MM.1S (cell line): ENCODE measurements at regions not wholly inside any gene's neighbourhood (a gene's known extent, or its start where the extent isn't known, plus 50 kb on each side); places are given as distances from the start of the nearest gene placed in this dataset.

Experiments
- DNase-seq: peaks from one replicate; pipeline ENCODE4 v3.0.0-alpha.2; 2015
- H2AFZ ChIP-seq: fragments of 300-600 bp; sonication (generic); 2 replicates; pipeline ENCODE4 v1.6.0; 2016; ENCODE audit warnings: antibody characterized with exemption, low read length
- H3F3A ChIP-seq: fragments of 300-600 bp; sonication (generic); 2 replicates; pipeline ENCODE4 v1.6.1; 2016; ENCODE audit warnings: mild to moderate bottlenecking, antibody characterized with exemption, low read length, moderate library complexity, mixed read lengths; ENCODE audit not compliant: insufficient read depth
- H3K27ac ChIP-seq: fragments of 300-600 bp; sonication (generic); 2 replicates; pipeline ENCODE4 v1.5.1; 2016; ENCODE audit warnings: mild to moderate bottlenecking, low read length
- H3K27me3 ChIP-seq: fragments of 300-600 bp; sonication (generic); replicated peaks from 2 replicates; pipeline ENCODE4 v1.6.0; 2016; ENCODE audit warnings: low read length; ENCODE audit not compliant: insufficient read depth
- H3K36me3 ChIP-seq: fragments of 300-600 bp; sonication (generic); replicated peaks from 2 replicates; pipeline ENCODE4 v1.6.1; 2016; ENCODE audit warnings: mild to moderate bottlenecking, low read length, mixed read lengths; ENCODE audit not compliant: insufficient read depth
- H3K4me1 ChIP-seq: fragments of 300-600 bp; sonication (generic); 2 replicates; pipeline ENCODE4 v1.6.1; 2016; ENCODE audit warnings: low read length, mixed read lengths
- H3K4me2 ChIP-seq: fragments of 300-600 bp; sonication (generic); 2 replicates; pipeline ENCODE4 v1.6.0; 2016; ENCODE audit warnings: low read depth, low read length
- H3K4me3 ChIP-seq: fragments of 300-600 bp; sonication (generic); 2 replicates; pipeline ENCODE4 v1.5.1; 2016; ENCODE audit warnings: low read length, mixed read lengths
- H3K79me2 ChIP-seq: fragments of 300-600 bp; sonication (generic); 2 replicates; pipeline ENCODE4 v1.6.1; 2016; ENCODE audit warnings: mixed run types, low read length, mixed read lengths
- H3K9ac ChIP-seq: fragments of 300-600 bp; sonication (generic); 2 replicates; pipeline ENCODE4 v1.6.1; 2016; ENCODE audit warnings: low read length, mixed read lengths
- H3K9me2 ChIP-seq: fragments of 300-600 bp; sonication (generic); replicated peaks from 2 replicates; pipeline ENCODE4 v1.6.1; 2016; ENCODE audit warnings: mild to moderate bottlenecking, low read length, mixed read lengths; ENCODE audit not compliant: insufficient read depth
- H3K9me3 ChIP-seq: fragments of 300-600 bp; sonication (generic); replicated peaks from 2 replicates; pipeline ENCODE4 v1.6.1; 2016; ENCODE audit warnings: mild to moderate bottlenecking, low read length, mixed read lengths; ENCODE audit not compliant: insufficient read depth
- H4K20me1 ChIP-seq: fragments of 300-600 bp; sonication (generic); 2 replicates; pipeline ENCODE4 v1.6.1; 2016; ENCODE audit warnings: mild to moderate bottlenecking, low read length, moderate library complexity, mixed read lengths; ENCODE audit not compliant: insufficient read depth
- EZH2 ChIP-seq: fragments of 300-600 bp; sonication (generic); optimal IDR thresholded peaks from 2 replicates; pipeline ENCODE3; 2017; ENCODE audit warnings: low read depth, mild to moderate bottlenecking, antibody characterized with exemption, low read length, mixed read lengths
- EZH2phosphoT487 ChIP-seq: fragments of 300-600 bp; sonication (generic); IDR thresholded peaks from 2 replicates; pipeline ENCODE4 v1.6.1; 2018; ENCODE audit warnings: antibody characterized with exemption, low read length
- TF ChIP-seq, protein P1 (sequence below): fragments of 300-600 bp; sonication (generic); IDR thresholded peaks from 2 replicates; pipeline ENCODE4 v1.5.1; 2016; ENCODE audit warnings: antibody characterized with exemption, low read length, mixed read lengths

GRCh38 chr5:107218457-107219193, 452.1 kb downstream of the EFNA5 start:
- no peak for TF ChIP-seq EZH2phosphoT487
- TF ChIP-seq EZH2: no peak
- TF ChIP-seq, protein P1, sequence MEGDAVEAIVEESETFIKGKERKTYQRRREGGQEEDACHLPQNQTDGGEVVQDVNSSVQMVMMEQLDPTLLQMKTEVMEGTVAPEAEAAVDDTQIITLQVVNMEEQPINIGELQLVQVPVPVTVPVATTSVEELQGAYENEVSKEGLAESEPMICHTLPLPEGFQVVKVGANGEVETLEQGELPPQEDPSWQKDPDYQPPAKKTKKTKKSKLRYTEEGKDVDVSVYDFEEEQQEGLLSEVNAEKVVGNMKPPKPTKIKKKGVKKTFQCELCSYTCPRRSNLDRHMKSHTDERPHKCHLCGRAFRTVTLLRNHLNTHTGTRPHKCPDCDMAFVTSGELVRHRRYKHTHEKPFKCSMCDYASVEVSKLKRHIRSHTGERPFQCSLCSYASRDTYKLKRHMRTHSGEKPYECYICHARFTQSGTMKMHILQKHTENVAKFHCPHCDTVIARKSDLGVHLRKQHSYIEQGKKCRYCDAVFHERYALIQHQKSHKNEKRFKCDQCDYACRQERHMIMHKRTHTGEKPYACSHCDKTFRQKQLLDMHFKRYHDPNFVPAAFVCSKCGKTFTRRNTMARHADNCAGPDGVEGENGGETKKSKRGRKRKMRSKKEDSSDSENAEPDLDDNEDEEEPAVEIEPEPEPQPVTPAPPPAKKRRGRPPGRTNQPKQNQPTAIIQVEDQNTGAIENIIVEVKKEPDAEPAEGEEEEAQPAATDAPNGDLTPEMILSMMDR: no peak
- Histone ChIP-seq H3K4me1 (no peaks in the 10 kb centered on the region), H3K4me2 (no peak overlapping the region), H3K79me2 (no peaks in the 10 kb centered on the region), H3K9me3 (no peaks in the 10 kb centered on the region), H2AFZ (no peak overlapping the region), H4K20me1 (no peaks in the 10 kb centered on the region), H3F3A (no peaks in the 10 kb centered on the region), H3K36me3 (no peaks in the 10 kb centered on the region), H3K27me3 (no peaks in the 10 kb centered on the region), H3K4me3 (no peak overlapping the region), H3K27ac (no peak overlapping the region), H3K9me2 (no peaks in the 10 kb centered on the region), H3K9ac (no peak overlapping the region)
- DNase-seq: no peak

DNA sequence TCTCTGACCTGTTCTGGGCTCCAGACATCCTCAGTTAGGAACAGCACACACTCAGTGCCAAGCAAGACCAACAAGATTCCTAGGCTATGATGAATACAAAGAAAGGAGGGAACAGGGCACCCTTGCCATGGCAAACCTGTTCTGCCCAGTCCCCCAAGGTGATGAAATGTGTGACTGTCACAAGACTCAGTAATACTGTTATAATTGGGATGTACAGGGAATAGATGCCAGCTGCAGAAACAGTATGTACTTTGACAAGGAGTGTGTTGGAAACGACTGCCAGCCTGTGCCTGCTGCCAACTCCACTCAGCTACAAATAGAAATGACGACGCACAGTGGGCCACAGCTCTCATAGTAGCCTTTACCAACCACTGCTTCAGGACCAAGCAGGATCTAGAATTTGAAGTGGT, 453.0 kb downstream of the EFNA5 start:
- no peak for DNase-seq
- TF ChIP-seq, protein P1: no peak
- TF ChIP-seq EZH2phosphoT487: no peak
- no peak for TF ChIP-seq EZH2
- Histone ChIP-seq H3K27me3 (no peaks in the 10 kb centered on the region), H3K4me1 (no peaks in the 10 kb centered on the region), H4K20me1 (no peaks in the 10 kb centered on the region), H3K9me2 (no peaks in the 10 kb centered on the region), H3K27ac (no peak overlapping the region), H3K9ac (no peak overlapping the region), H3K9me3 (no peaks in the 10 kb centered on the region), H3K4me3 (no peak overlapping the region), H3K79me2 (no peaks in the 10 kb centered on the region), H3F3A (no peaks in the 10 kb centered on the region), H2AFZ (no peak overlapping the region), H3K36me3 (no peaks in the 10 kb centered on the region), H3K4me2 (no peak overlapping the region)

DNA sequence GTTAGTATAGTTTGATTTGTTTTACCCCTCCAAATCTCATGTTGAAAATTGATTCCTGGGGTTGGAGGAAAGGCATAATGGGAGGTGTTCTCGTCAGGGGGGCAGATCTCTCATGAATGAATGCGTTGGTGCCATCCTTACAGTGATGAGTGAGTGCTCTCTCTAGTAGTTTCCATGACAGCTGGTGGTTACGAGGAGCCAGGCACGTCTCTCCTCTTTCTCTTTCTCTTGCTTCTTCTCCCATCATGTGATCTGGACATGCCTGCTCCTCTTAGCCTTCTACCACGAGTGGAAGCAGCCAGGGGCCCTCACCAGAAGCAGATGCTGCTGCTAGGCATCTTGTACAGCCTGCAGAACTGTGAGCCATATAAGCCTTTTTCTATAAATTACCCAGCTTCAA, 454.1 kb downstream of the EFNA5 start:
- no peaks in the 10 kb centered on the region for H3K9me2 ChIP-seq
- no peak overlapping the region for H3K4me2 ChIP-seq
- no peaks in the 10 kb centered on the region for H3F3A ChIP-seq
- H3K27ac ChIP-seq: no peak overlapping the region
- H3K79me2 ChIP-seq: no peaks in the 10 kb centered on the region
- no peak overlapping the region for H3K4me3 ChIP-seq
- no peaks in the 10 kb centered on the region for H3K9me3 ChIP-seq
- H3K4me1 ChIP-seq: no peaks in the 10 kb centered on the region
- H4K20me1 ChIP-seq: no peaks in the 10 kb centered on the region
- no peaks in the 10 kb centered on the region for H3K36me3 ChIP-seq
- H2AFZ ChIP-seq: no peak overlapping the region
- TF ChIP-seq EZH2: no peak
- TF ChIP-seq, protein P1: no peak
- TF ChIP-seq EZH2phosphoT487: no peak
- no peaks in the 10 kb centered on the region for H3K27me3 ChIP-seq
- H3K9ac ChIP-seq: no peak overlapping the region
- DNase-seq: no peak
